Neuronal stem cell (in vitro differentiated cells): ENCODE measurements at regions not wholly inside any gene's neighbourhood (a gene's known extent, or its start where the extent isn't known, plus 50 kb on each side); places are given as distances from the start of the nearest gene placed in this dataset.
"Not testable (repeated sequence)": the region's sequence is repeated elsewhere in the genome, so short reads cannot be mapped to it uniquely, and the experiment has no call there.

Experiments
- DNase-seq: peaks from one replicate; pipeline ENCODE4 v3.0.0-alpha.2; 2013; ENCODE audit warnings: low spot score
- H2AFZ ChIP-seq: one replicate; pipeline ENCODE4 v1.6.1; 2013; ENCODE audit warnings: mild to moderate bottlenecking, low read length, inconsistent platforms
- H2AK5ac ChIP-seq: 2 replicates; pipeline ENCODE4 v1.6.1; 2013; ENCODE audit warnings: low read depth, mild to moderate bottlenecking, inconsistent platforms, low read length, moderate library complexity, mixed read lengths
- H2BK120ac ChIP-seq: 2 replicates; pipeline ENCODE4 v1.6.1; 2013; ENCODE audit warnings: low read depth, mild to moderate bottlenecking, inconsistent platforms, low read length, moderate library complexity, mixed read lengths
- H2BK12ac ChIP-seq: one replicate; pipeline ENCODE4 v1.6.1; 2013; ENCODE audit warnings: low read length, inconsistent platforms
- H2BK15ac ChIP-seq: 2 replicates; pipeline ENCODE4 v1.6.1; 2013; ENCODE audit warnings: mild to moderate bottlenecking, low read length, inconsistent platforms, mixed read lengths
- H2BK5ac ChIP-seq: one replicate; pipeline ENCODE4 v1.6.1; 2013; ENCODE audit warnings: inconsistent platforms, mild to moderate bottlenecking, low read length, moderate library complexity
- H3K14ac ChIP-seq: one replicate; pipeline ENCODE4 v1.6.1; 2013; ENCODE audit warnings: low read length, inconsistent platforms
- H3K18ac ChIP-seq: 2 replicates; pipeline ENCODE4 v1.6.1; 2013; ENCODE audit warnings: low read length, inconsistent platforms
- H3K23ac ChIP-seq: 2 replicates; pipeline ENCODE4 v1.6.1; 2013; ENCODE audit warnings: low read depth, mild to moderate bottlenecking, mixed read lengths, low read length, inconsistent platforms; ENCODE audit not compliant: poor library complexity
- H3K27ac ChIP-seq: replicated peaks from 3 replicates; pipeline ENCODE4 v1.5.1; 2013; ENCODE audit warnings: low read length, inconsistent platforms
- H3K27me3 ChIP-seq, 3 experiments: 2 replicates each; pipeline ENCODE4 v1.6.1; 2013; ENCODE audit warnings: low read length in 3 of 3, mild to moderate bottlenecking in 2 of 3, inconsistent platforms in 1 of 3, low read depth in 1 of 3, mixed read lengths in 1 of 3, moderate library complexity in 1 of 3; ENCODE audit not compliant: control insufficient read depth in 3 of 3, insufficient read depth in 3 of 3
- H3K36me3 ChIP-seq, 2 donors: replicated peaks in 1 of 2; 2 replicates each; pipeline ENCODE4 v1.6.1; 2013; ENCODE audit warnings: low read length in 2 of 2; ENCODE audit not compliant: control insufficient read depth in 2 of 2, insufficient read depth in 2 of 2
- H3K4ac ChIP-seq: 2 replicates; pipeline ENCODE4 v1.6.1; 2013; ENCODE audit warnings: inconsistent platforms, mild to moderate bottlenecking, low read length, moderate library complexity
- H3K4me1 ChIP-seq, 2 donors: 1 replicate in 1 of 2; 2 replicates in 1 of 2; pipeline ENCODE4 v1.6.1; 2013; ENCODE audit warnings: low read length in 2 of 2, low read depth in 1 of 2; ENCODE audit not compliant: control insufficient read depth in 2 of 2, insufficient read depth in 1 of 2
- H3K4me2 ChIP-seq: one replicate; pipeline ENCODE4 v1.6.1; 2013; ENCODE audit warnings: mild to moderate bottlenecking, low read length, inconsistent platforms; ENCODE audit not compliant: insufficient read depth, poor library complexity, severe bottlenecking
- H3K4me3 ChIP-seq, 2 donors: 2 replicates each; pipeline ENCODE4 v1.5.1; 2013; ENCODE audit warnings: low read length in 2 of 2, mild to moderate bottlenecking in 2 of 2, inconsistent platforms in 1 of 2, moderate library complexity in 1 of 2
- H3K79me1 ChIP-seq: one replicate; pipeline ENCODE4 v1.6.1; 2013; ENCODE audit warnings: low read depth, mild to moderate bottlenecking, inconsistent platforms, low read length, moderate library complexity
- H3K9ac ChIP-seq: one replicate; pipeline ENCODE4 v1.6.1; 2013; ENCODE audit warnings: mild to moderate bottlenecking, low read depth, low read length, inconsistent platforms; ENCODE audit not compliant: poor library complexity
- H3K9me3 ChIP-seq, 2 donors: replicated peaks in 1 of 2; 2 replicates each; pipeline versions ENCODE3 to v1.6.1; 2013; ENCODE audit warnings: low read length in 2 of 2, mild to moderate bottlenecking in 2 of 2, inconsistent platforms in 1 of 2, low read depth in 1 of 2, mixed read lengths in 1 of 2, moderate library complexity in 1 of 2; ENCODE audit not compliant: control insufficient read depth in 2 of 2, insufficient read depth in 1 of 2
- H4K8ac ChIP-seq: one replicate; pipeline ENCODE4 v1.6.1; 2013; ENCODE audit warnings: low read depth, mild to moderate bottlenecking, inconsistent platforms, low read length, moderate library complexity
- H4K91ac ChIP-seq: one replicate; pipeline ENCODE4 v1.6.1; 2013; ENCODE audit warnings: low read length, low read depth, mild to moderate bottlenecking, inconsistent platforms; ENCODE audit not compliant: poor library complexity
- WGBS, 2 donors: extraction: QIAGEN DNeasy Blood & Tissue Kit; methylation state at CpG; one replicate each; pipeline ENCODE4 v1.1.7; 2013; ENCODE audit warnings: missing lambda C conversion rate in 2 of 2, mixed read lengths in 1 of 2; ENCODE audit not compliant: insufficient read length in 2 of 2, insufficient replicate concordance in 1 of 2; ENCODE audit errors: extremely low coverage in 2 of 2; 5-methylcytosine and 5-hydroxymethylcytosine counted together

GRCh38 chr5:164324239-164324638 lies 818.8 kb downstream of the MAT2B start:
- H3K9ac ChIP-seq: no peak overlapping the region
- H2BK120ac ChIP-seq: no peak overlapping the region
- DNase-seq: no peak
- no peak overlapping the region for H3K18ac ChIP-seq
- no peak overlapping the region for H2BK5ac ChIP-seq
- H3K36me3 ChIP-seq: peaks cover 0 to 3% of the 10 kb centered on the region in 2 donors
- no peak overlapping the region for H3K4me2 ChIP-seq
- no peak overlapping the region for H3K4me3 ChIP-seq
- no peak overlapping the region for H2AFZ ChIP-seq
- H2AK5ac ChIP-seq: no peak overlapping the region
- no CpG with 5 or more reads among the region's 2 CpGs for WGBS, 2 donors
- H3K27me3 ChIP-seq: no peaks in the 10 kb centered on the region
- no peak overlapping the region for H2BK15ac ChIP-seq
- no peaks in the 10 kb centered on the region for H3K79me1 ChIP-seq
- H3K9me3 ChIP-seq: peaks cover 0 to 31% of the 10 kb centered on the region in 2 donors
- peaks cover 0 to 3% of the 10 kb centered on the region in 2 donors for H3K4me1 ChIP-seq
- no peak overlapping the region for H4K91ac ChIP-seq
- no peak overlapping the region for H4K8ac ChIP-seq
- H3K14ac ChIP-seq: no peak overlapping the region
- no peak overlapping the region for H3K4ac ChIP-seq
- H2BK12ac ChIP-seq: no peak overlapping the region
- H3K27ac ChIP-seq: no peak overlapping the region
- no peak overlapping the region for H3K23ac ChIP-seq

DNA sequence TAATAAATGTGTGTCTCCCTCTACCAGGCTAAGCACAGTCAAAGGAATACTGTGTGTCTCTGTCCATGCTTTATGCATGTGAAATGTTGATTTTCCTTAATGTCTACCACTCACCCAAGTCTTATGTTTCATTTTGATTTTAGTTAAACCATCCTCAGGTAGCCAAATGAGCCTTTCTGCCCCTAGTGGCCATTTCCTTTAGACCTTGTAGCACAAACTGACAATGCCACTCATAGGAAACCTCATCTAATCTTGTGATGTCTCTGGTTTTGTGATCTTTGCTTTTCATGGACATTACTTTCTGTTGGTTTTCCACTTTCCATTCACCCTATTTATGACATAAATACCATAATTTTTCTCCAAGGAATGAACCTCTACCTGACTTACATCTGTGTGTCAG lies 820.8 kb downstream of the MAT2B start:
- no peak overlapping the region for H3K23ac ChIP-seq
- no peaks in the 10 kb centered on the region for H3K36me3 ChIP-seq
- H2AFZ ChIP-seq: no peak overlapping the region
- H3K4me2 ChIP-seq: no peak overlapping the region
- no peak overlapping the region for H2AK5ac ChIP-seq
- no peak overlapping the region for H2BK12ac ChIP-seq
- H3K9ac ChIP-seq: no peak overlapping the region
- H3K27ac ChIP-seq: no peak overlapping the region
- H3K4me1 ChIP-seq: peaks cover 0 to 3% of the 10 kb centered on the region in 2 donors
- DNase-seq: no peak
- H2BK15ac ChIP-seq: no peak overlapping the region
- no peaks in the 10 kb centered on the region for H3K27me3 ChIP-seq
- no peak overlapping the region for H2BK5ac ChIP-seq
- H3K79me1 ChIP-seq: no peaks in the 10 kb centered on the region
- no peak overlapping the region for H4K91ac ChIP-seq
- H3K14ac ChIP-seq: no peak overlapping the region
- H4K8ac ChIP-seq: no peak overlapping the region
- no peak overlapping the region for H3K18ac ChIP-seq
- H3K4ac ChIP-seq: no peak overlapping the region
- peaks cover 0 to 38% of the 10 kb centered on the region in 2 donors for H3K9me3 ChIP-seq
- H2BK120ac ChIP-seq: no peak overlapping the region
- H3K4me3 ChIP-seq: no peak overlapping the region

DNA sequence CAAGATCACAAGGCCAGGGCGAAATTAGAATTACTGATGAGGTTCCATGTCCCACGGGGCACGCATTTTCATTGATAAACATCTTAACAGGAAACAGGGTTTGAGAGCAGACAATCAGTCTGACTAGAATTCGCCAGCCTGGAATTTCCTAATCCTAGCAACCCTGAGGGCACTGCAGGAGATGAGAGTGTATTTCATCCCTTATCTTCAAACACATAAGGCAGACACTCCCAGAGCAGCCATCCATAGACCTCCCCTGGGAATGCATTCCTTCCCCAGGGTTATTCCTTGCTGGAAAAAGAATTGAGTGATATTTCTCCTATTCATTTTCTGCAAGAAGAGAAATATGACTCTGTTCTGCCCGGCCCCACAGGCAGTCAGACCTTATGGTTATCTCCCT lies 821.7 kb downstream of the MAT2B start:
- H3K79me1 ChIP-seq, H2BK5ac ChIP-seq, H2BK120ac ChIP-seq, H3K4ac ChIP-seq, H2BK12ac ChIP-seq, H4K8ac ChIP-seq, H3K27ac ChIP-seq, H2AK5ac ChIP-seq, H3K9ac ChIP-seq, H3K4me3 ChIP-seq, H3K23ac ChIP-seq, H4K91ac ChIP-seq, H3K36me3 ChIP-seq, DNase-seq, H3K4me1 ChIP-seq, H3K27me3 ChIP-seq, H3K18ac ChIP-seq, H2BK15ac ChIP-seq, H2AFZ ChIP-seq, H3K14ac ChIP-seq: not testable (repeated sequence)
- peaks cover 0 to 37% of the 10 kb centered on the region in 2 donors for H3K9me3 ChIP-seq
- peak overlapping the region; percentile 18 for H3K4me2 ChIP-seq
- WGBS, 2 donors: no CpG with 5 or more reads among the region's 5 CpGs

DNA sequence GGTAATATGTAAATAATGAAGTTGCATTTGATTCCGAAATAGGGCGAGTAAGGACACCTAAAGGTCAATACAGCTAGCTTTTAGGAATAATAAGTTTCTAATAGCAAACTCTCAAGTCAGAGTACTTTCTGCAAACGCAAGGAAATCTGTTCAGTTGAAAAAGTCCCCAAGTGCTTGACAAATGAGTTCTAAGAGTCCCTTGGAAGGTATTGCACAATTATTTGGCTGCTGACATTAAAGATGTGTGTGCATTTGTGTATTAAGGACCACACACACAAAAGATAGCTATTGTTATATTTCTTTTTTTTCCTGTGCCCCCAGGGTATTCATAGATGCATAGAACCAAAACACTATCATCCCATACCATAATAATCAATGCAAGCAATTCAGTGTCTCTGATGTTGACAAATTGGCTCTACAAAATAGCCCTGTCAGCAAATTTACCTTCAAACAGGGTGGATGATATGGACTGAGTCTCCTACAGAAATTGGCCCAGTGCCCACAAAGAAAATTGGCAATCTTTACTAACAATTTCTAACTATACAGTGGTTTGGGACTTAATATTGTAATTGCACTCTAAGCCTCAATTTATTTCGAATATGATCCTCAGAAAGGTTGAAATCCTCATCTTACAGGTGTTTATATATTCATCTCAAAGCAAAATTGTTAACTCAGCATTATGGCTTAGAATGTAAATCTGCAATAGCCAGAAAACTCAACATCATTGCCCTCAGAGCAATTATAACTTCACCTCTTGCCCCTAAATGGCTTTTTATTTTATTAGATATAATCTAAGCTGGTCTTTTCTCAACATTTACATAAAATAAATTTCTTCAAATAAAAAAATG lies 827.2 kb downstream of the MAT2B start:
- H2AK5ac ChIP-seq: no peak overlapping the region
- no peak overlapping the region for H3K4ac ChIP-seq
- no peak overlapping the region for H3K4me2 ChIP-seq
- no peaks in the 10 kb centered on the region for H3K79me1 ChIP-seq
- H3K18ac ChIP-seq: no peak overlapping the region
- H3K36me3 ChIP-seq: no peaks in the 10 kb centered on the region
- no peak overlapping the region for H2BK5ac ChIP-seq
- no peaks in the 10 kb centered on the region for H3K4me1 ChIP-seq
- no peak overlapping the region for H2BK15ac ChIP-seq
- no peak overlapping the region for H4K8ac ChIP-seq
- H3K9ac ChIP-seq: no peak overlapping the region
- DNase-seq: no peak
- H3K27ac ChIP-seq: no peak overlapping the region
- no CpG with 5 or more reads among the region's 4 CpGs for WGBS, 2 donors
- H3K9me3 ChIP-seq: peaks cover 0 to 12% of the 10 kb centered on the region in 2 donors
- no peak overlapping the region for H2BK120ac ChIP-seq
- H2BK12ac ChIP-seq: no peak overlapping the region
- H3K23ac ChIP-seq: no peak overlapping the region
- H3K4me3 ChIP-seq: no peak overlapping the region
- H4K91ac ChIP-seq: no peak overlapping the region
- no peaks in the 10 kb centered on the region for H3K27me3 ChIP-seq
- no peak overlapping the region for H3K14ac ChIP-seq
- no peak overlapping the region for H2AFZ ChIP-seq
